GM21737 (cell line): ENCODE measurements at regions not wholly inside any gene's neighbourhood (a gene's known extent, or its start where the extent isn't known, plus 50 kb on each side); places are given as distances from the start of the nearest gene placed in this dataset.

ENCODE experiments used
- ATAC-seq: cut with Tn5 transposase; IDR thresholded peaks from one replicate; pipeline ENCODE4 v1.9.1; 2021; ENCODE audit warnings: mild to moderate bottlenecking, moderate library complexity; ENCODE audit not compliant: unreplicated experiment

DNA sequence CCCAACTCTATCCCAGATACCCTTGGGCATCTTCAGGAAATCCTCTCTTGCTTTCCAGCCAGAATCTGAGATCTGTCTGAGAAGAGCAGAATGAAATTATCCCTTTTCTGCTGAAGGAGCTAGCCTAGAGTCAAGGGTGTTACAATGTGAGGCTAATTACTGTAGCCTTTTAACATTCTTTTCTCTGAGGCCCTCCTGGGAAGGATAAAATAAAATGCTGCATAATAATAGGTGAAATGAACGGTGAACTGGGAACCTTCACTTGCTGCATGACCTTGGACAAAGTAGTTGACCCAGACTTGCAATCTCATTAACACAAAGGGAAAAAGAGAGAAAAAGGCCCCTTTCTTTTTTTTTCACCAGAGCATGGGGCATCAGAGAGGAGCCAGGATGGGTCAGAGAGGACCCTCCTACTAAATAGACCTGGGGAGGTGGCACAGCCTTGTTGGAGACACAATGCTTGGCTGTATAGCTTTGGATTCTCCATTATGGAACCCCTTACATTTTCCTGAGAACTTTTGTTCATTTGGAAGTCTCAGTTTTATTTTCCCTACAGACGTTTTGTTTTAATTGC, 137.0 kb upstream of the LIPC start:
- no peak for ATAC-seq

DNA sequence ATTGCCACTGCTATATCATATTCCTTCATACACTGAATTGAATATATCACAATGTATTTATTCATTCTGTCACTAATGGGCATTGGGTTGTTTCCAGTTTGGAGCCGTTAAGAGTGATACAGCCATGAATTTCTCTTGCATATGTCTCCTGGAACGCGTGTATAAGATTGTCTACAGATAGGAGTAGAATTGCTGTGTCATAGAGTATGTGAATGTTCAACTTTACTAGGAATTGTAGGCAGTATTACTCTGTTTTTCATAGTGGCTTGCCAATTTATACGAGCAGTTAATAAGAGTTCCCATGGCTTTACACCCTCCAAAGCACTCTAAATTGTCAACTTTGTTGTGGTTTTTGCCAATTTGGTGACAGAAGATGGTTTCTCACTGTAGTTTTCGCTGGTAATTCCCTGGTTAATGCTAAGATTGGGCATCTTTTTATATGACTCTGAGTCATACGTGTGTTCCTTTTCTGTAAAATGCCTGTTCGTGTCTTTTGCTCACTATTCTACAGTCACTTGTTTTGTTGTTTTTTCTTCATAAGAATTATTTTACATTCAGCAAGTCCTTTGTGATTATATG, 136.1 kb upstream of the LIPC start:
- no peak for ATAC-seq

DNA sequence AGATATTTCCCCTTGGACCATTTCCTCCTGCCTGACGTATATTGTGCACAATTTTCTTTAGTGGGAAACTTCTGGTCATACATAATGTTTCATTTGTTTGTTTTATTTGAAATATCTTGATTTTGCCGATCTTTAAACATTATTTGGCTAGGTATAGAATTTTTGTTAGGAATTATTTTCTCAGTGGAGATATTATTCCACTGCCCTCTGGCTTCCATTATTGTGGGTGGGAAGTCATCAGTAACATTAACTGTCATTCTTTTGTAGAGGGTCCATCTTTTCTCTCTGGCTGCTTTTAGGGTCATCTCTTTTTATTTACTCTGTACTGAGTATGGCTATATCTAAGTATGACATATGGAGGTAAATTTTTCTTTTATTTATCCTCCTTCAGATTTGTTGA, 135.5 kb upstream of the LIPC start:
- no peak for ATAC-seq

DNA sequence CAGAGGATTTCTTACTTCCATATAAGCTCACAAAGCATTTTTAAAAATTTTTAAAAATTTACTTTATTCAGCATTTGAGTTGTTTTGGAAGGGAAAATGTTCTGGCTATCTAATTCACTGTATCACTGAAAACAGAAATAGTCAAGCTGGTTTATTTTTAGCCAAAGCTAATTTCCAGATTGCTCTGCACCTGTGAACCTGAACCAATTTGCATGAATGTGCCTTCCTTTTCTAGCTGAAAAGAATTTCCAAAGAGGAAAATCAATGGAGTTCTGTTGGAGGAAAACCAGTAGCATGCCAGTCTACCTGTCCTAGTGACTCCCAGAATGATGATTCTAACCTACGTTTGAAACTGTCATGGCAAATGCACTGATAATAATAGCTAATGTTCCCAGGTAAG, 134.2 kb upstream of the LIPC start:
- no peak for ATAC-seq

DNA sequence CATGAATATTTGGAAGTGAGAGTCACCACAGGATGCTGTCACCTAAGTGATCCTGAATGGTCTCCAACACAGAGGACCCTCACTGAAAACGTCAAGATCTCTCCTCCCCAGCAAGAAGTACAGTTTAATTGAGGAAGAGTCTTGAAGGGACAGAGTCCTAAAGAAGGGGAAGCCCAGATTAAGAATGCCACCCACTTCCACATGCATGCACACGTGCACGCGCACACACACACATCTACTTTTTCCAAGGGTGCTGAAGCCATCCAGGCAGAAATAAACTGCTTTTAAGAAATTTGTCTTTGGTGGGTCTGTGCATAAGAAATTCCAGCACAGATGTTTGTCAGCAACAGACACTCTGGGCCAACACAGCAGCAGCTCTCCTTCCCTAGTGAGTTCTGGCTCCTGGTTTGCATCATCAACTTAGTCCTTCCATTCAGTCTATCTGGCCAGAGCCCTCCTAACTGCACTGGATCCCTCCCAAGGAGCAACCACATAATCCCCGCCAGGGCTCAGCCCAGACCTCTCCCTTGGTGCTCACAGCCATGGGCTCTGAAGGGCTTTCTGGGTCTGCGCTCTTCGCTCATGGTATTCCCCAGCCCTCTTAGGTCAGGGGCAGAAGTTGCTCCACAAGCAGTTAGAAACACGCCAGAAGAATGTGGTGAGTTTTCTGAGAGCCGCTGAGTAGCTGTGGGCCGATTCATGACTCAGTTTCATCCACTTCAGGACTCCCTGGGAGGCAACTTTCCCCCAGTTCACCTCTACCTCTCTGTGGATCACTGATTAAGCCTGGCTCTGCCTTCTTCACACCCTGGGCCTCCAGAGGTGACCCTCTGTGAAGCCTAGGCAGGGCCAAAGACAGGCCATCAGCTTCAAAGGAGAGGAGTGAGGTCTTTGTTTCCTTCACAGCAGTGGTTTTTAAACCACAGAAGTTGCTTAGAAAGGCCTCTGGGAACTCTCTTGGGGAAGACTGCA, 132.6 kb upstream of the LIPC start:
- ATAC-seq, result no peak

DNA sequence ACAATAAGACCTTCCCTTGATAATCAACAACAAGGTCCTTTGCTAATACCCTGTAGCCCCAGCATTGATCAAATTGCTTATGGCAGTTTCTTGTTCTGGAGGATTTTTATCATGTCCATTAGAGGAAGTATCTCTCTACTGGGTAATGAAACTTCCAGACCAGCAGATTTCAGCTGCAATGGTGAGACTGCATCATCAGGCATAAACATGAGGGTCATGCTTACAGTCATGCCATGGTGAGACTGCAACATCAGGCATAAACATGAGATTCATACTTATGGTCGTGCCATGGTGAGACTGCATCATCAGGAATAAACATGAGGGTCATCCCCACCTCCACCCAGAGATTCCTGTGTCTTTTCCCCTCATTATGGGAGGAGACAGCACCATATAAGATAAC, 129.0 kb upstream of the LIPC start:
- no peak for ATAC-seq

DNA sequence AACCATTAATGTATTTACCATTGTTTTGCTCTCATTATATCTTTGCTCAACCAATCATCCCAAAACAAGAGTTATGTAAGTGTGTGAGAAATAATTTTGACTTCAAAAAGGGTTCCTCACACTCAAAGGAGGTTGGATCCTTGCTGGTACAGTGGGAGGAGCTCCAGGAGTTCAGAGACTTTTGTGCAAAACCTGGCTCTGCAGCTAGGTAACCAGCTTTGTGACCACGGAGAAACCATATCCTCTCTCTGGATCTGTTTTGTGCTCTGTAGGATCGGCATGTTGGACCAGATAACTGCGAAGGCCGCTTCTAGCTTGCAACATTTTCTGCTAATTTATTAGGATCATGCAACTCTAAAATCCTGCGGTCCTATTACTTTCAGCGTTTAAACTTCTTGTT, 128.6 kb upstream of the LIPC start:
- no peak for ATAC-seq

DNA sequence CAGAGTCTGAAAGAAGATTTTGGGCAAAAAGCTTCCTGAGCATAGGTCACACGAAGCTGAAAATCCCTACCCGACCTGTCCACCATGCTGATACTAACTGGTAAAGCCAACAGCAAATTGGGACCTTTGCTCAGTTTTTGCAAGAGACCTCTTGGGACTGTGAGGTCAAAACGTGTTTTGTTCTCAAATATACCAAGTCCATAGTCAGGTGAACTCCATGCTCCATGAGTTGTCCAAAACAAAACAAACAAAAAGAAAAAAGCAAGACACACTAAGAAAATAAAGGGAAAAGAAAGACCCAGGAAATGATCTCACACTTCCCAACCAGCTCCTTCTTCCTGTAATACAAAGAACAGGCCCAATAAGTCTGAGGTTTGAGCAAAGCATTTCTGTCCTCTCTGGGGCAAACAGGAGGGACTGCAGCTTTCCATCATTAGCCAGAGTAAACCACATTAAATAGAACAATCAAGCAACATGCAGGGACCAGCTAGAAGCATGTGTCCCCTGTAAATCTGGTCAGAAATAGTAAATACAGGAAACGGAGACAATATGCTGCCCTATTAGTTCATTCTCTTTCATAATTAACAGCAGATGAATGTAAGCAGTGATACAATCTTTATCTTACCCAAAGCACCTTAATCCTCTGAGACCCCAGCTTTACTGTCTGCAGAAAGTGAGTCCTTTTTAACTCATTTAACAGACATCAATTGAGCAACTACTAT, 125.0 kb upstream of the LIPC start:
- no peak for ATAC-seq

DNA sequence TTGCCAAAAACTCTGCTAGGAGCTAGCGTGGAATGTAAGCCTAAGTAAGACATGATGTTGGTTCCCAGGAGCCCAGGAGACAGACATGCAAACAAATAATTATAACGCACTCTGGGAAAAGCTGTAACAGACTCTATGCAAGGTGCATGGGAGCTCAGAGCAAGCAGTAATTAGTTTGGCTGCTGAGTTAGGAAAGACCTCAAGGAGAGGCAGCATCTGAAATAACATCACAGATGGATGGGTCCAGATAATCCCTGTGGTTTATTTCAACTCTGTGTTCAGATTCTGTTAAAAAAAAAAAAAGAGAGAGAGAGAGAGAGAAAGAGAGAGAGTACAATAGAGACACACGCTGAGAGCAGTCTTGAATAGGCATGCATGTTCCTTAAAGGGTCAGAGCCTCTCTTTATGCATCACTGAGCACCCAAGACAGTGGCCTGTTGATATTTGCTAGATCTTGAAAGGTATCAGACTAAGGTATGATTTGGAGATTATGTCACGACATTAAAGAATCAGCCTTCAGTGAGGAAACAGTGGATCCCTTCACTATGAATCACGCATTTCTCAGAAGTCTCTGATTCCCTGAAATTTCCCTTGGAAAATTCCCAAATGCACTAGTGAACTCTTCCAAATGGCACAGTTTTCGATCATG, 124.4 kb upstream of the LIPC start:
- no peak for ATAC-seq

DNA sequence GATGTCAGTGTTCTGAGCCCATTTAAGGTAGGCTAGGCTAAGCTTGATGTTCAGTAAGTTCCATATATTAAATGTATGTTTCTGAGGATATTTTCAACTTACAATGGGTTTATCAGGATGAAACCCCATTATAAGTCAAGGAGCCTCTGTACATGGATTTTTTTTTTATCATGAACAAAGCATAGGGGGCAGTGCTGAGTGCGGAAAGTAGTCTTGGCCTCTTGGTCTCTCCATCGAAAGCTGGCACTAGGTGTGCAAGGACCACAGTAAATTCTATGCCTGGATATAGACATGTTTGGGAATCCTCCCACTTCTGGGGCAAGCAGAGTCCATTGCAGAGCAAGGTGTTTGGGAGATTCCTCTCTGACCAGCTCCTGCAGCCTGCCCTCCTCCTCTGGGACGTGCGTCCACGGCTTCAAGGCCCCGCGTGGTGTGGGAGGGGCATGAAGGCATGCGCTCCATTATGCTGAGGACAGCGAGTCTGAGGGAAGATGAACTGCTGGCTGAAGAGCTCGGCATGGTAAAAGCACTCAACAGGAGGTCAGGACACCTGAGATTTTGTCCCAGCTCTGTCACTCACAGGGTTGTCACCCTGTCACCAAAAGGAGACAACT, 122.9 kb upstream of the LIPC start:
- ATAC-seq, result no peak

DNA sequence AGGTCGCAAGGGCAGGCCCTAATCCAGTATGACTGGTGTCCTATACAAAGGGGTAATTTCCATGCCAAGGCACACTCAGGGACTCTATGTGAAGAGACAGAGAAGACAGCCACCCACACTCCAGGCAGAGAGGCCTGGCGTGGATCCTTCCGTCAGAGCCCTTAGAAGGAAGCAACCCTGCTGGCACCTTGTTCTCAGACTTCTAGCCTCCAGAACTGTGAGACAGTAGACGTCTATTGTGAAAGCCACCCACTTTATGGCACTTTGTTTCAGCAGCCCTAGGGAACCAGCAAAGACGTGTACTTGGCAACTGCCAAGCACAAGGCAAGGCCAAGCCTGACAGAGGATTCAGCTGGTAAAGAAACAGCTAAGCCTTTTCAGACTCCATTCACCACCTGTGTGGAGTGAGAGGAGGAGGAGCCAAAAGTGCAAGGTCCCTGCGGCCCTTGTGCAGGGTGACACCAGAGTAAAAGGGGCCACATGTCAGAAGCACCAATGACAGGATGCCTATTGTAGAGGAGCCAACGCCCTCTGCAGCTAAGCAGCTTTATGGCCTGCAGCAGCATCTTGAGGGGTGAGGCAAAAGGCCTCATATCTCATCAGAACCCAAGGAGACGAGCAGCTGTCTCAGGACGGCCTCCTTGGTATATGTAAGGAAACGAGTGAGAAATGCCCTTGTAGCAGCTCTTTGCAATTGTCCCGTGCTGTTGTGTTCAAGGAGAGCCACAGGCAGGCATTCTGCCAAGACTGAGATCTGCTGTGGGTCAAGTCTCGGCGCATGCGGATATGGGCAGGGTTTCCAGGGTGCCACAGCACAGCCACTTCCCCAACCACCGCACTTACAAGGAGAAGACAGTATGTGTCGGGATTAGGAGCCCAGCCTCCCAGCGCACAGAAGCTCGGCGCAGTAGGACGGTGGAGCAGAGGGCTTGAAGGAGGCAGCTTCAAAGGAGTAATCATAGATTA, 121.5 kb upstream of the LIPC start:
- no peak for ATAC-seq

DNA sequence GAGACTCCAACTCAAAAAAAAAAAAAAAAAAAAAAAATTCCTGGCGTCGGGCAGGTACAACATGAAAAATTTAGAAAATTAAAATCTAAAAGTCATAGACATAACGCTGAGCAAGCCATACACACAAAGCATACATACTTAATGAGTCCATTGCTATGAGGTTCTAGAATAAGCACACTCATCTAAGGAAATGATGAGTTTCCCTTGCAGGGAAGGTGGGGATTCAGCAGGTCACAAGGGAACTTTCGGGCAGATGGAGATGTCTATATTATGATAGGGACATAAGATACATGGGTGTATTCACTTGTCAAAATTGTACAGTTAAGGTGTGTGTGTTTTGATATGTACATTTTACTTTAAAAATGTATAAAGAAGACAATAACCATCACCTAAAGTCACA, 120.2 kb upstream of the LIPC start:
- ATAC-seq, result no peak

DNA sequence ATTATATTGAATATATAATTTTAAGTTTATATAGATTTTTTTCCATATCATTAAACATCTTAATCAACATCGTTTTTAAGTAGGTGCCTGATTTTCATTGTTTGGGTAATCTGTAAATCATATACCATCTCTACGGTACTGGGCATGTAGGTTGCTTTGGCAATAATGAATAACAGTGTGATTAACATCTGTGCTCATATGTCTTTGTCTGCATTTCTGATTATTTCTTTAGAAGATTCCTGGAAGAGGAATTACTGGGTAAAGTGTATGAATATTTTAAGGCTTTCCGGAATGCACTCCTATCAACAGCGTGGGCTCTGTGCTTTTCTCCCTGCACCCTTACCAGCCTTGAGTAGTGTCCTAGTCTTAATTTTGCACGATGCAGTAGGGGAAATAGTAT, 119.8 kb upstream of the LIPC start:
- ATAC-seq, result no peak

DNA sequence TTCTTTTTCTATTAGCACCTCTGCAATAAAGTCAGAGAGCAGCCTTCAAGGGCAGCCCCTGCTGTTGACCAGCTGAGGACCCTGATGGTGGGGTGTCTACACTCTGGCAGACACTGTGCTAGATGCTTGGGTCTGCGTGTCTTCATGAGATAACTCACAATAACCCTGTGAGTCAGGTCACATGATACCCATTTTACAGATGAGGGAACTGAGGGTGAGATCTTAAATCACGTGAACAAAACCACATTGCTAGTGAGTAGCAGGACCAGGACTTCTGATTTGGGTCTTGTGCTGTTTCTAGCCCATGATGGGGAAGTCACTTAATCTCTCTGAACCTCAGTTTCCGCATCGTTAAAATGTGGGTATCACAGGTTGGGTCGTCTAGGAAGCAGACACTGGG, 118.5 kb upstream of the LIPC start:
- ATAC-seq, result no peak

DNA sequence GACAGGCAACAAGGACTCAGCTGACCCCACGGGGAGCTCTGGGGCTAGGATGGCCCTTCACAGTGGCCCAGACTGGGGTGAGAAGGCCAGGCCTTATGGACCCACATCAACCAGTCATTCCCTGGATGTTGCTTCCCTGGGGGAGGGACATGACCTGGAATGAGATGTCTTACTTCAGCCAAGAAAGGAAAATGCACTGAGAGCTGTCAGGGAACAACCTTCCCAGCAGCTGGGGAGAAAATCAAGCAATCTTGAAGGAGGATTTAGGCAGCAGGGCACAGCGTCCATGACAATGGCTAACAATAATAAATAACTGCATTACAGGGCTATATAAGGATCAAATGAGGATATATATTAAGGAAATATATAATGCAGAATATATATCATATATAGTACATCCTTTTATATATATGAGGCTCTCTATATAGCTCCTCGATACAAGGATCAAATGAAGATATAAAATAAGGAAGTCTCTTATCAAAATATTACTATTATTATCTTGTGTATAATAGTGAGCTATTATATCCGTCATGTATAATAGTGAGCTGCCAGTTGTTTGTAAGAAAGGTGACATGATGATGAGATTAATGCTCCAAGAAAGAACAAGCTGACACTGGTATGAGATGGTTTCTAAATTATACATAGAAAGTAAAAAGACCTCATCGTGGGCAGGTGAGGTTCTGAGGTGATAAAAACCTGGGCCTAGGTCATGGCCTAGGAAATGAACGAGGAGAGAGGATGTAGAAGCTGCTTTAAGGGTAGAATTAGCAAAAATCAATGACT, 117.8 kb upstream of the LIPC start:
- ATAC-seq, result no peak

DNA sequence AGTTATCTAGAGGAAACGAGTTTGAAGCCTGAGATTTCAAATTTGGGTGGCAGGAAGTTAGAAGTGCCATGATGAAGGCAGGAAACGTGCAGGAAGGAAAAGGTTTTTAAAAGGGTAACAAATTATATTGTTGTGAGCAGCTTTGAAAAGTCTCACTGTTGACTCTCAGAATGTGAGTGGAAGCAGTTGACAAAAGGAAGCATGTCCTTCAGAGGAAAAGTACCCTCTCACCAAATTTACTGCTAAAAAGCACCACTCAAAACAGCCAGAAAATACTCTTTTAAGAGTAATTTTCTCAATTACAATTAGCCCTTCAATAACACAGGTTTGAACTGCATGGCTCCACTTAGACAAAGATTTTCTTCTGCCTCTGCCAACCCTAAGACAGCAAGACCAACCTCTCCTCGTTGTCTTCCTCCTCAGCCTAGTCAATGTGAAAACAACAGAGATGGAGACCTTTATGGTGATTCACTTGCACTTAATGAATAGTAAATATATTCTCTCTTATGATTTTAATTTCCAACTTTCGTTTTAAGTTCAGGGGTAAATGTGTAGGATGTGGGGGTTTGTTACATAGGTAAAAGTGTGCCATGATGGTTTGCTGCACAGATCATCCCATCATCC, 117.1 kb upstream of the LIPC start:
- ATAC-seq, result no peak

DNA sequence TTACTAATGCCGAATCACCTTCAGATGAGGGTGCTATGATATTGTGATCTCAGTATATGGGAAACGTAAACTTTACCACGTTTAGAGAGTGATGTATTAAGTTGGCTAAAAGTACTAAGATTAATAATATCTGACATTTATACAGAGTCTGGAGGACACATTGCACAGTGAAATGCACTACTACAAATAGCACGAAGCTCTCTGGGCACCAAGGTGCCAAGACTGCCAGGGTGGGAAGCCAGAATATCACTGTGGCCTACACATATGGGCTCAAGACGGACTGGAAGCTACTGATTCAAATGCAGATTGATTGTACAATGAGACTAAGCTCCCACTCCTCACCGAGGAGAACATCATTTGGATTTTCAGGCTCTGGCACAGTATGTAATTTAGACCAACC, 113.3 kb upstream of the LIPC start:
- no peak for ATAC-seq

DNA sequence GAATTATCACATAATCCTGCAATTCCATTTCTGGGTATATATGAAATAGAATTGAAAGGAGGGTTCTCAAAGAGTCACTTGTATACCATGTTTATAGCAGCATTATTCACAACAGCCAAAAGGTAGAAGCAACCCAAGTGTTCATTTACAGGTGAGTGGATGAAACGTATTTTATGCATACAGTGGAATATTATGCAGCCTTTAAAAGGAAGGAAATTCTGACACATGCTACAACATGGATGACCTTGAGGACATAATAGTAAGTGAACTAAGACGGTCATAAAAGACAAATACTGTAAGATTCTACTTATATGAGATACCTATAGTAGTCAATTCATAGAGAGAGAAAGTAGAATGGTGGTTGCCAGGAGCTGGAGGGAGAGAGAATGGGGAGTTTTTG, 110.8 kb upstream of the LIPC start:
- ATAC-seq, result no peak
